Testis (tissue), 2 donors: ENCODE measurements at regions not wholly inside any gene's neighbourhood (a gene's known extent, or its start where the extent isn't known, plus 50 kb on each side); places are given as distances from the start of the nearest gene placed in this dataset.

Source experiments
- DNase-seq: peaks from one replicate; pipeline ENCODE4 v3.0.0-alpha.2; 2019
- H3K27ac ChIP-seq, 2 donors: fragments of 200-600 bp; sonication (generic); one replicate each; pipeline ENCODE4 v1.5.1; 2019
- H3K27me3 ChIP-seq: fragments of 200-600 bp; sonication (generic); one replicate; pipeline ENCODE4 v1.5.1; 2019
- H3K36me3 ChIP-seq: fragments of 200-600 bp; sonication (generic); one replicate; pipeline ENCODE4 v1.5.1; 2017; ENCODE audit warnings: low read depth; ENCODE audit errors: missing control alignments
- H3K4me1 ChIP-seq: fragments of 200-600 bp; sonication (generic); one replicate; pipeline ENCODE4 v1.5.1; 2019
- H3K4me3 ChIP-seq, 2 donors: fragments of 200-600 bp; sonication (generic); one replicate each; pipeline ENCODE4 v1.5.1; 2017 to 2019
- H3K9me3 ChIP-seq: fragments of 200-600 bp; sonication (generic); one replicate; pipeline ENCODE4 v1.5.1; 2017
- POLR2A ChIP-seq: fragments of 450-650 bp; IDR thresholded peaks from one replicate; pipeline ENCODE4 v1.6.1; 2017; ENCODE audit warnings: antibody characterized with exemption, mild to moderate bottlenecking, moderate library complexity
- WGBS, 2 donors: methylation state at CpG; one replicate each; pipeline ENCODE4 v1.1.5; 2018; 5-methylcytosine and 5-hydroxymethylcytosine counted together
- intact Hi-C: fragments of 100-400 bp; cut with DNase I; formaldehyde crosslinking; loops from one replicate; pipeline ENCODE4 v1.15.1; 2023; ENCODE audit warnings: low total_unique reads
- TF ChIP-seq, protein P1 (sequence below), 3 experiments: fragments of 450-650 bp in 2 of 3; fragments of 200-600 bp in 1 of 3; sonication (generic) in 1 of 3; IDR thresholded peaks; one replicate each; pipeline ENCODE4 v1.5.1; 2016 to 2019; ENCODE audit warnings: antibody characterized with exemption in 3 of 3, mild to moderate bottlenecking in 2 of 3, moderate library complexity in 1 of 3

DNA sequence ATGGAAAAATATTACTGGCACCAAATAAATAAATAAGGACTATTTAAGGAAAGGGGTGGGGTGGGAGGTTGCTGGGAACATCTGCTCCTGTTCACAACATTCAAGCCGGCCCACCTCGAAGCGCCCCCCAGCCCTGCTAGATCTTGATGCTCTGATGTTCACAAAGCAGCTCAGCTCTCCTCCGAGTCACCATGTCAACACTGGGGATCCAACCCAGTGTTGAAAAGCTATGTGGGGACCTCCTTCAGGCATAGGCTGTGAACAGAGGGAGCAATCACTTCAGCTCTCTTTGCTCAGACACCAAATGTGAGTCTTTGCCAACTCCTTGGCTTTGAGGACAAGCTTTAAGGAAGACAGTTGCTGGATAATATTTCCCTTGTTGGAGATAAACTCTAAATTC, 176.8 kb upstream of the NT5E start:
- H3K9me3 ChIP-seq: no peaks in the 10 kb centered on the region
- no peak for DNase-seq
- WGBS, 2 donors: 65 to 71% methylated on average over 4 of the region's 4 CpGs
- intact Hi-C loops: no loop called here
- H3K27ac ChIP-seq: no peak overlapping the region
- TF ChIP-seq, protein P1, sequence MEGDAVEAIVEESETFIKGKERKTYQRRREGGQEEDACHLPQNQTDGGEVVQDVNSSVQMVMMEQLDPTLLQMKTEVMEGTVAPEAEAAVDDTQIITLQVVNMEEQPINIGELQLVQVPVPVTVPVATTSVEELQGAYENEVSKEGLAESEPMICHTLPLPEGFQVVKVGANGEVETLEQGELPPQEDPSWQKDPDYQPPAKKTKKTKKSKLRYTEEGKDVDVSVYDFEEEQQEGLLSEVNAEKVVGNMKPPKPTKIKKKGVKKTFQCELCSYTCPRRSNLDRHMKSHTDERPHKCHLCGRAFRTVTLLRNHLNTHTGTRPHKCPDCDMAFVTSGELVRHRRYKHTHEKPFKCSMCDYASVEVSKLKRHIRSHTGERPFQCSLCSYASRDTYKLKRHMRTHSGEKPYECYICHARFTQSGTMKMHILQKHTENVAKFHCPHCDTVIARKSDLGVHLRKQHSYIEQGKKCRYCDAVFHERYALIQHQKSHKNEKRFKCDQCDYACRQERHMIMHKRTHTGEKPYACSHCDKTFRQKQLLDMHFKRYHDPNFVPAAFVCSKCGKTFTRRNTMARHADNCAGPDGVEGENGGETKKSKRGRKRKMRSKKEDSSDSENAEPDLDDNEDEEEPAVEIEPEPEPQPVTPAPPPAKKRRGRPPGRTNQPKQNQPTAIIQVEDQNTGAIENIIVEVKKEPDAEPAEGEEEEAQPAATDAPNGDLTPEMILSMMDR (IDR thresholded peaks at IDR 0.05): no peak
- TF ChIP-seq POLR2A: no peak
- no peaks in the 10 kb centered on the region for H3K36me3 ChIP-seq
- H3K27me3 ChIP-seq: no peaks in the 10 kb centered on the region
- H3K4me3 ChIP-seq: no peak overlapping the region
- H3K4me1 ChIP-seq: no peaks in the 10 kb centered on the region

DNA sequence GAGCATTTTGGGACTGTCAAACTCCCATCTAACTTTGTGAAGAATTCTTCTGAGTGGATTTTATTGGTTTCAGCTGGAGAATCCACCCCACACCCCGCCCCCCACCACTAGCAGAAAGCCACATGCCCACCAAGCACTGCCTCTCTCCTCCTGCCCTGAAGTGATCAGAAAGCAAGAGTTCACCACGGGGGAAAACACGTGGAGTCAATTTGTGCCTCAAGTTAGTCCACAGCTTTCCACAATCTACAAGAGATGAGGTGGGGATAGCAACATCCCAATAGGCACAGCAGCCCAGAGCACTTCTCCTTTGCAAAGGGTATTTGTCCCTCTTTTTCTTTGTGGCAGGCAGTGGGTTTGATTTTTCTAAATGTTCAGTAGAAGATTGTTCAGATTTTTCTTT, 177.3 kb upstream of the NT5E start:
- intact Hi-C loops: no loop called here
- 41 to 60% methylated on average over 3 of the region's 3 CpGs for WGBS, 2 donors
- TF ChIP-seq, protein P1 (IDR thresholded peaks at IDR 0.05): no peak
- no peak for TF ChIP-seq POLR2A

DNA sequence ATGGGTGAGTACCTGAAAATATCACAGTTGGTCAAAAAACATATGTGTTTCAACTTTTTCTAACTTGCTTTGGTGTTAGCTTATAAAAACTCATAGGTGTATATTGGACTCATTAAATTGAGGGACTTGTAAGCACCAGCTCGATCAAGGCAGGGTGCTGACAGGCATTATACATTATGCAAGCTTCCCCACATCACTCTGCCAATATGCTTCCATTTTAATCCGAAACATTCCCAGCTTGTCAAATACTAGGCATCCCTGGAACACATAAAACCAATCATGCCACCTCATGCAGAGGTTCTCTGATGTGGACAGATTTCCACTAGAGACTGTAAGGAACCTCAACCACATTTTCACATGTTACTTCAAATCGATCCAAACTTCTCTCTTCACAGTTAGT, 187.3 kb upstream of the NT5E start:
- TF ChIP-seq, protein P1 (IDR thresholded peaks at IDR 0.05): no peak
- no peak for TF ChIP-seq POLR2A
- Histone ChIP-seq H3K27ac (no peak overlapping the region), H3K36me3 (no peaks in the 10 kb centered on the region), H3K9me3 (no peaks in the 10 kb centered on the region), H3K4me3 (no peak overlapping the region), H3K27me3 (no peaks in the 10 kb centered on the region), H3K4me1 (no peaks in the 10 kb centered on the region)
- DNase-seq: no peak
- intact Hi-C loops: no loop called here
- WGBS, 2 donors: 69 to 88% methylated on average over 3 of the region's 3 CpGs

More for the DNA sequence above, 177.3 kb upstream of the NT5E start:
- Histone ChIP-seq H3K4me1 (no peaks in the 10 kb centered on the region), H3K4me3 (no peak overlapping the region), H3K9me3 (no peaks in the 10 kb centered on the region), H3K27ac (no peak overlapping the region), H3K27me3 (no peaks in the 10 kb centered on the region), H3K36me3 (no peaks in the 10 kb centered on the region)
- no peak for DNase-seq

DNA sequence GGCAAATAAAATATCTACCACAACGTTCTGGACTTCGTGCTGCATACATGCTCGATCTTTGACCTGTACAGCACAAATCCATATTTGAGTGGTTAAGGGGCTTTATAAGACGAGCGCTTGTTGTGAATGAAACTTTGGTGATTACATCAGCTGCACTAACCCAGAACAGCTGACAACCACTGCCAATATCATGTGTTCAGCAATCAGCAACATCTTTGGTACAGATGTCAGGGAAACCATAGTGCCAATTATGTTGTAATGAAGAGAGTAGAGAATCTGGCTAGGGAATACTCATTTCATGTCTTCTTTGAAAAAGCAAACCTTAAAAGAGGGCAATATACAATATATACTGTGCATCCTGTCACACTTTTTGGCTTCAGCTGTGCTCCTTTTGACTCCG, 188.6 kb upstream of the NT5E start:
- WGBS, 2 donors: 73 to 81% methylated on average over 6 of the region's 6 CpGs
- H3K4me3 ChIP-seq: no peak overlapping the region

DNA sequence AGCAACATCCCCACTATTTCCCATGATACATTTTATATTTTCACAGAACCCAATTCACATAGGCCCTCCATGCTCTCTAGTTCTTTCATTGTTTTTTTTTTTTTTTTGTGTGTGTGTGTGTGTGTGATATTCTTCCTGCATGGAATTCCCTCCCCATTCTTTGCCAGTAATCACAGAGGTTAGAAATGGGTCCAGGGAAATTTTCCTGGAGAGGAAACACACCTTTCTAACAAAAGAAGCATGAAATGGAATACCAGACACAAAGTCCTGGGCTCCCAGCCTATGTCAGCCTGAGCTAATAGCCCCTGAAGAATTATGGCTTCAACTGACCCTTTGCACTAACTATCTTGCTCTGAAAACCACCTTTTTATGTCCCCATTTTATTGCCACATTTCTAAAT, 194.2 kb upstream of the NT5E start:
- DNase-seq: no peak
- no peak overlapping the region for H3K4me3 ChIP-seq
- no peaks in the 10 kb centered on the region for H3K27me3 ChIP-seq
- H3K36me3 ChIP-seq: no peaks in the 10 kb centered on the region
- H3K27ac ChIP-seq: no peak overlapping the region
- no peak for TF ChIP-seq POLR2A
- TF ChIP-seq, protein P1 (IDR thresholded peaks at IDR 0.05): no peak
- H3K9me3 ChIP-seq: no peaks in the 10 kb centered on the region
- intact Hi-C loops: no loop called here
- H3K4me1 ChIP-seq: no peaks in the 10 kb centered on the region

More for the DNA sequence above, 188.6 kb upstream of the NT5E start:
- Histone ChIP-seq H3K9me3 (no peaks in the 10 kb centered on the region), H3K4me1 (no peaks in the 10 kb centered on the region), H3K36me3 (no peaks in the 10 kb centered on the region), H3K27me3 (no peaks in the 10 kb centered on the region), H3K27ac (no peak overlapping the region)
- DNase-seq: no peak
- TF ChIP-seq POLR2A: no peak
- TF ChIP-seq, protein P1 (IDR thresholded peaks at IDR 0.05): no peak
- intact Hi-C loops: no loop called here
